DND-41 (cell line): ENCODE measurements at regions not wholly inside any gene's neighbourhood (a gene's known extent, or its start where the extent isn't known, plus 50 kb on each side); places are given as distances from the start of the nearest gene placed in this dataset.

Source experiments
- ATAC-seq: fragments of 200-7000 bp; cut with Tn5 transposase; 3 replicates; pipeline ENCODE4 v1.9.1; 2021; ENCODE audit warnings: low read depth; ENCODE audit not compliant: insufficient read depth
- DNase-seq: peaks from one replicate; pipeline ENCODE4 v3.0.0-alpha.2; 2020
- H2AFZ ChIP-seq: 2 replicates; pipeline ENCODE4 v1.6.0; 2012; ENCODE audit warnings: low read depth, low read length
- H3K27ac ChIP-seq: 2 replicates; pipeline ENCODE4 v1.5.1; 2012; ENCODE audit warnings: low read length, inconsistent platforms
- H3K27me3 ChIP-seq: fragments of 200-600 bp; sonication (generic); 2 replicates; pipeline ENCODE4 v1.6.0; 2012; ENCODE audit warnings: low read length, mild to moderate bottlenecking, inconsistent platforms; ENCODE audit not compliant: insufficient read depth, poor library complexity
- H3K36me3 ChIP-seq: 2 replicates; pipeline ENCODE4 v1.5.1; 2012; ENCODE audit warnings: low read length, inconsistent platforms; ENCODE audit not compliant: insufficient read depth
- H3K4me1 ChIP-seq: 2 replicates; pipeline ENCODE4 v1.5.1; 2012; ENCODE audit warnings: mild to moderate bottlenecking, low read length; ENCODE audit not compliant: insufficient read depth
- H3K4me2 ChIP-seq: 2 replicates; pipeline ENCODE4 v1.6.0; 2012; ENCODE audit warnings: mild to moderate bottlenecking, moderate library complexity, low read length, inconsistent platforms; ENCODE audit not compliant: insufficient read depth
- H3K4me3 ChIP-seq, 2 experiments: fragments of 200-600 bp in 1 of 2; shearing (Covaris generic) in 1 of 2; 2 replicates each; pipeline ENCODE4 v1.5.1; 2012 to 2016; ENCODE audit warnings: inconsistent platforms in 2 of 2, low read length in 2 of 2, mild to moderate bottlenecking in 2 of 2, low read depth in 1 of 2, moderate library complexity in 1 of 2
- H3K79me2 ChIP-seq: 2 replicates; pipeline ENCODE4 v1.6.0; 2012; ENCODE audit warnings: low read length, inconsistent platforms; ENCODE audit not compliant: insufficient read depth
- H3K9ac ChIP-seq: 2 replicates; pipeline ENCODE4 v1.6.0; 2012; ENCODE audit warnings: low read depth, mild to moderate bottlenecking, inconsistent platforms, low read length, moderate library complexity
- H3K9me3 ChIP-seq: 2 replicates; pipeline ENCODE4 v1.5.1; 2012; ENCODE audit warnings: low read length, moderate library complexity, mild to moderate bottlenecking, inconsistent platforms; ENCODE audit not compliant: insufficient read depth, severe bottlenecking
- H4K20me1 ChIP-seq: 2 replicates; pipeline ENCODE4 v1.6.0; 2012; ENCODE audit warnings: low read length; ENCODE audit not compliant: insufficient read depth
- EZH2 ChIP-seq: IDR thresholded peaks from 3 replicates; pipeline ENCODE4 v1.6.1; 2012; ENCODE audit warnings: borderline replicate concordance, low read depth, mild to moderate bottlenecking, moderate library complexity, low read length, inconsistent platforms; ENCODE audit not compliant: severe bottlenecking
- TF ChIP-seq, protein P1 (sequence below): IDR thresholded peaks from 2 replicates; pipeline ENCODE4 v1.5.1; 2012; ENCODE audit warnings: borderline replicate concordance, low read length, moderate library complexity, mild to moderate bottlenecking; ENCODE audit not compliant: poor library complexity, severe bottlenecking; ENCODE audit errors: extremely low read depth

GRCh38 chr5:52648726-52649125 is 139.0 kb upstream of the ITGA1 start:
- H3K27me3 ChIP-seq: no peaks in the 10 kb centered on the region
- no peaks in the 10 kb centered on the region for H3K36me3 ChIP-seq
- TF ChIP-seq, protein P1, sequence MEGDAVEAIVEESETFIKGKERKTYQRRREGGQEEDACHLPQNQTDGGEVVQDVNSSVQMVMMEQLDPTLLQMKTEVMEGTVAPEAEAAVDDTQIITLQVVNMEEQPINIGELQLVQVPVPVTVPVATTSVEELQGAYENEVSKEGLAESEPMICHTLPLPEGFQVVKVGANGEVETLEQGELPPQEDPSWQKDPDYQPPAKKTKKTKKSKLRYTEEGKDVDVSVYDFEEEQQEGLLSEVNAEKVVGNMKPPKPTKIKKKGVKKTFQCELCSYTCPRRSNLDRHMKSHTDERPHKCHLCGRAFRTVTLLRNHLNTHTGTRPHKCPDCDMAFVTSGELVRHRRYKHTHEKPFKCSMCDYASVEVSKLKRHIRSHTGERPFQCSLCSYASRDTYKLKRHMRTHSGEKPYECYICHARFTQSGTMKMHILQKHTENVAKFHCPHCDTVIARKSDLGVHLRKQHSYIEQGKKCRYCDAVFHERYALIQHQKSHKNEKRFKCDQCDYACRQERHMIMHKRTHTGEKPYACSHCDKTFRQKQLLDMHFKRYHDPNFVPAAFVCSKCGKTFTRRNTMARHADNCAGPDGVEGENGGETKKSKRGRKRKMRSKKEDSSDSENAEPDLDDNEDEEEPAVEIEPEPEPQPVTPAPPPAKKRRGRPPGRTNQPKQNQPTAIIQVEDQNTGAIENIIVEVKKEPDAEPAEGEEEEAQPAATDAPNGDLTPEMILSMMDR: no peak
- no peak for TF ChIP-seq EZH2
- DNase-seq (no peak), ATAC-seq (no peak)
- H3K9me3 ChIP-seq: peaks cover 19% of the 10 kb centered on the region
- H3K4me2 ChIP-seq: no peak overlapping the region
- no peaks in the 10 kb centered on the region for H4K20me1 ChIP-seq
- no peak overlapping the region for H2AFZ ChIP-seq
- H3K4me1 ChIP-seq: peaks cover 6% of the 10 kb centered on the region; the same call in 1 of the 2 replicates
- no peak overlapping the region for H3K9ac ChIP-seq
- no peak overlapping the region for H3K4me3 ChIP-seq
- no peaks in the 10 kb centered on the region for H3K79me2 ChIP-seq
- no peak overlapping the region for H3K27ac ChIP-seq

- Histone ChIP-seq H3K36me3 (no peaks in the 10 kb centered on the region), H2AFZ (no peak overlapping the region), H3K79me2 (no peaks in the 10 kb centered on the region), H3K4me1 (peaks cover 9% of the 10 kb centered on the region; the same call in 1 of the 2 replicates), H3K4me3 (no peak overlapping the region), H3K27ac (no peak overlapping the region), H3K27me3 (no peaks in the 10 kb centered on the region), H3K9me3 (no peaks in the 10 kb centered on the region), H3K9ac (no peak overlapping the region), H3K4me2 (no peak overlapping the region), H4K20me1 (no peaks in the 10 kb centered on the region)
- TF ChIP-seq, protein P1: no peak
- TF ChIP-seq EZH2: no peak
- no peak for ATAC-seq
- DNase-seq: no peak
Observed at GRCh38 chr5:52655163-52655562, 132.6 kb upstream of the ITGA1 start.

DNA sequence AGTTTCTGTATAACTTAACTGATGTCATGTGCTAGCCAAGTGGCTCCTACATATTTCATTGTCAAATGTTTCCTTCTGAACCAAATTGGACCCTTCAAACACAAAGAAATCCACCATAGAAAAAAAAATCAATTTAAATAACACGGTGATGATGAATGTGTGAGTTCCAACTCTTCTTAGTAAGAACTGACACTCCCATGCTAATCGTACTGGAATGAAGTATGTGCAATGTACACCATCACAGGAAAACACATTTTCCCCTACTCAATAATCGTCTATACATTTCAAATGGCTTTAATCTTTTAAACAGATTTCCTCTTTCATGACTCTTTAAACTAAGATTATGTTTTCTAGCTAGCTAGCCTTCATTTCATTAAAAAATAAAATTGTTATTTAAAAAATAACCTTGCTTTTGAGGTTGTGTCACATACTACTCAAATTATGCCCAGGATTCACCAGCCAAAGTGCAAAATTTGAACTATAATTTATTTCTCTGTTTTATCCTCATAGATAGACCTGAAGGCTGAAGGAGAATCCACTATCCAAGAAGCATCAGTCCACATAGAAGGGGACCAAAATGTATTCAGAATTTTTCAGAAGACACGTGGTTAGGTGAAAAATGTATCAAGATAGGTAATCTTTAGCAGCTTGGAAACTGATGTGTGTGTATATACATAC is 131.0 kb upstream of the ITGA1 start:
- Histone ChIP-seq H3K36me3 (no peaks in the 10 kb centered on the region), H3K27ac (no peak overlapping the region), H3K4me1 (peaks cover 17% of the 10 kb centered on the region), H4K20me1 (no peaks in the 10 kb centered on the region), H2AFZ (0 out of 2 replicates have a peak overlapping the region, but pooled peaks have one; percentile 36), H3K27me3 (no peaks in the 10 kb centered on the region), H3K4me3 (no peak overlapping the region), H3K79me2 (no peaks in the 10 kb centered on the region), H3K9ac (no peak overlapping the region), H3K9me3 (no peaks in the 10 kb centered on the region), H3K4me2 (no peak overlapping the region)
- TF ChIP-seq, protein P1: no peak
- no peak for TF ChIP-seq EZH2
- peak; percentile 51 for ATAC-seq
- DNase-seq: no peak
